22Rv1 (cell line): ENCODE measurements at regions not wholly inside any gene's neighbourhood (a gene's known extent, or its start where the extent isn't known, plus 50 kb on each side); places are given as distances from the start of the nearest gene placed in this dataset.

ENCODE experiments used
- ZFX ChIP-seq: fragments of 450-650 bp; IDR thresholded peaks from 2 replicates; pipeline ENCODE4 v1.6.1; 2017; ENCODE audit warnings: antibody characterized with exemption, borderline replicate concordance
- TF ChIP-seq, protein P1 (sequence below): fragments of 450-650 bp; IDR thresholded peaks from 2 replicates; pipeline ENCODE4 v1.5.1; 2017; ENCODE audit warnings: mild to moderate bottlenecking

DNA sequence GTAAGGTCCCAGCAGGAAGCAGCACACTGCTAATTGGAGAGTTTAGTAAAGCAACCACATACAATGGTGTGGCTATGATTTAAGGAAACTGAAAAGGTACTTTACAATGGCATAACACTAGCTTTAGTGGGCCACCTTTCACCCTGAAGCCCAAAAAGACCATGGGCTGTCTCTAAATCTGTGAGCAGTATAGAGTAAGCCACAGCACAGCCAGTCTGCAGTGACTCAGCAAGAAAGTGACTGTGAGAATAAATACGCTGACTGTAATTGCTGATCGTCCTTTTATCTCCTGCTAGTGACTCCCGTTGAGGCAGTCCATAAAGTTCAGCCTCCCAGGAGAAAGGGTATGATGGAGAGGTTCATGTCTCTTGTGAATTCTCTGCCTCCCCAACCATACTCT is 679.8 kb upstream of the KIF2B start:
- TF ChIP-seq, protein P1, sequence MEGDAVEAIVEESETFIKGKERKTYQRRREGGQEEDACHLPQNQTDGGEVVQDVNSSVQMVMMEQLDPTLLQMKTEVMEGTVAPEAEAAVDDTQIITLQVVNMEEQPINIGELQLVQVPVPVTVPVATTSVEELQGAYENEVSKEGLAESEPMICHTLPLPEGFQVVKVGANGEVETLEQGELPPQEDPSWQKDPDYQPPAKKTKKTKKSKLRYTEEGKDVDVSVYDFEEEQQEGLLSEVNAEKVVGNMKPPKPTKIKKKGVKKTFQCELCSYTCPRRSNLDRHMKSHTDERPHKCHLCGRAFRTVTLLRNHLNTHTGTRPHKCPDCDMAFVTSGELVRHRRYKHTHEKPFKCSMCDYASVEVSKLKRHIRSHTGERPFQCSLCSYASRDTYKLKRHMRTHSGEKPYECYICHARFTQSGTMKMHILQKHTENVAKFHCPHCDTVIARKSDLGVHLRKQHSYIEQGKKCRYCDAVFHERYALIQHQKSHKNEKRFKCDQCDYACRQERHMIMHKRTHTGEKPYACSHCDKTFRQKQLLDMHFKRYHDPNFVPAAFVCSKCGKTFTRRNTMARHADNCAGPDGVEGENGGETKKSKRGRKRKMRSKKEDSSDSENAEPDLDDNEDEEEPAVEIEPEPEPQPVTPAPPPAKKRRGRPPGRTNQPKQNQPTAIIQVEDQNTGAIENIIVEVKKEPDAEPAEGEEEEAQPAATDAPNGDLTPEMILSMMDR = no peak
- TF ChIP-seq ZFX = no peak
